ENCODE measurements at regions not wholly inside any gene's neighbourhood (a gene's known extent, or its start where the extent isn't known, plus 50 kb on each side); places are given as distances from the start of the nearest gene placed in this dataset.

DNA sequence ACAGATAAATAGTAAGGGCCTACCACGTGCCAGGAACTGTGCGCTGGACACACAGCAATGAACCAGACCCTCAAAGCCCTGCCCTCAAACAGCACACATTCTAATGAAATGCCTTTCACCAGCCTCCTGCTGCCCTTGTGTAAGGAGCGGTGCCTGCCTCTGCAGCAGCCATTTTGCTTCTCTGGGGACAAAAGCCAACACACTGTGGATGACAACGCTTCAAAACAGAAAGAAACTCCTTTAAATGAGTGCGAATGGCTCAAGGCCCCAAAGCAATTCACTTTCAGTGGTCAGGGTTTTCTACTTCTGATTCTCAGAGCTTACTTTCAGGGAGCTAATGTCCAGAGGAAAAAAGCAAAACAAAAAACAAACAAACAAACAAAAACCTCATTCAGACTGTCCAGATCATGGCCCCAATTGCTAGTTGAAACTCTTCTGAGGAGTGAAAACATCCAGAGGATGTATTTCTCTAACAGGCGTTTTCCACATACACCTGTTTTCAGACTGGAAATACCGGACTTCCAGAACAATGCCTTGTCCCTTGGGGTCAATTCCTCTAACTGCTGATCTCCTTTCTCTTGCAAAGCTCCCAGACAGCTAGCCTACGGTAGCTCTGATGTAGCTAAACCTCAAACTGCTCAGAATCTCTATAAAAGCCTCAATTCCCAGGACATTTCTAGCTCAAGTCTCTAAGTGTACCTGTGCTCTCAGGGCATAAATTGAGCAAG lies 323.3 kb upstream of the ZNF521 start:
- TF ChIP-seq, protein P1, sequence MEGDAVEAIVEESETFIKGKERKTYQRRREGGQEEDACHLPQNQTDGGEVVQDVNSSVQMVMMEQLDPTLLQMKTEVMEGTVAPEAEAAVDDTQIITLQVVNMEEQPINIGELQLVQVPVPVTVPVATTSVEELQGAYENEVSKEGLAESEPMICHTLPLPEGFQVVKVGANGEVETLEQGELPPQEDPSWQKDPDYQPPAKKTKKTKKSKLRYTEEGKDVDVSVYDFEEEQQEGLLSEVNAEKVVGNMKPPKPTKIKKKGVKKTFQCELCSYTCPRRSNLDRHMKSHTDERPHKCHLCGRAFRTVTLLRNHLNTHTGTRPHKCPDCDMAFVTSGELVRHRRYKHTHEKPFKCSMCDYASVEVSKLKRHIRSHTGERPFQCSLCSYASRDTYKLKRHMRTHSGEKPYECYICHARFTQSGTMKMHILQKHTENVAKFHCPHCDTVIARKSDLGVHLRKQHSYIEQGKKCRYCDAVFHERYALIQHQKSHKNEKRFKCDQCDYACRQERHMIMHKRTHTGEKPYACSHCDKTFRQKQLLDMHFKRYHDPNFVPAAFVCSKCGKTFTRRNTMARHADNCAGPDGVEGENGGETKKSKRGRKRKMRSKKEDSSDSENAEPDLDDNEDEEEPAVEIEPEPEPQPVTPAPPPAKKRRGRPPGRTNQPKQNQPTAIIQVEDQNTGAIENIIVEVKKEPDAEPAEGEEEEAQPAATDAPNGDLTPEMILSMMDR (IDR thresholded peaks at IDR 0.05) = no peak
- no peak for TF ChIP-seq POLR2A (IDR thresholded peaks at IDR 0.05)
- no peak for TF ChIP-seq EP300 (IDR thresholded peaks at IDR 0.05)
- no peak for TF ChIP-seq POLR2AphosphoS5 (IDR thresholded peaks at IDR 0.05)
